ENCODE measurements at regions not wholly inside any gene's neighbourhood (a gene's known extent, or its start where the extent isn't known, plus 50 kb on each side); places are given as distances from the start of the nearest gene placed in this dataset.

- no peak for TF ChIP-seq HDAC2 (IDR thresholded peaks at IDR 0.05; ENCODE audit: borderline replicate concordance in 1 of 2, low read depth in 2 of 2, low read length in 2 of 2)
- TF ChIP-seq CEBPB (IDR thresholded peaks at IDR 0.05; ENCODE audit: low read depth, low read length), result no peak
- TF ChIP-seq TEAD4 (IDR thresholded peaks at IDR 0.05; ENCODE audit: low read depth, low read length), result no peak
- TF ChIP-seq NANOG (IDR thresholded peaks at IDR 0.05; ENCODE audit: insufficient read depth, low read depth, low read length, poor library complexity, severe bottlenecking), result no peak
- no peak for TF ChIP-seq SP4 (IDR thresholded peaks at IDR 0.05; ENCODE audit: low read length)
- no peak for TF ChIP-seq SP1 (IDR thresholded peaks at IDR 0.05; ENCODE audit: low read depth, low read length)
- no peak for TF ChIP-seq JUND (IDR thresholded peaks at IDR 0.05; ENCODE audit: low read length)
- TF ChIP-seq CHD2 (IDR thresholded peaks at IDR 0.05; ENCODE audit: low read length), result no peak
- no peak for TF ChIP-seq SUZ12 (IDR thresholded peaks at IDR 0.05; ENCODE audit: low read length)
- no peak for TF ChIP-seq POU5F1 (IDR thresholded peaks at IDR 0.05; ENCODE audit: low read depth, low read length)
- no peak for TF ChIP-seq HDAC6 (IDR thresholded peaks at IDR 0.05; ENCODE audit: low read depth, low read length)
- no peak for TF ChIP-seq TAF7 (optimal IDR thresholded peaks at IDR 0.05; ENCODE audit: borderline replicate concordance, low read depth, low read length)
- Histone ChIP-seq H2BK120ac (replicated peaks; ENCODE audit: low read depth, low read length) (no peak overlapping the region), H2AK5ac (ENCODE audit: low read depth, low read length) (no peak overlapping the region), H3K79me2 (ENCODE audit: control insufficient read depth in 1 of 2, insufficient read depth in 2 of 2, low read length in 2 of 2) (no peaks in the 10 kb centered on the region), H3K23me2 (ENCODE audit: low read depth, low read length) (no peaks in the 10 kb centered on the region), H3K14ac (ENCODE audit: insufficient read length) (no peak overlapping the region), H3K27me3 (replicated peaks in 1 of 4; ENCODE audit: control insufficient read depth in 3 of 4, extremely low read depth in 1 of 4, insufficient read depth in 3 of 4, low read length in 3 of 4) (no peaks in the 10 kb centered on the region), H3K27ac (ENCODE audit: low read depth, low read length) (no peak overlapping the region), H3K56ac (replicated peaks; ENCODE audit: insufficient read length, low read depth, low read length) (no peak overlapping the region), H2BK5ac (ENCODE audit: low read depth, low read length) (no peak overlapping the region), H2AFZ (ENCODE audit: low read length) (no peak overlapping the region), H4K20me1 (replicated peaks in 1 of 2; ENCODE audit: control insufficient read depth in 1 of 2, insufficient read depth in 2 of 2, low read length in 2 of 2) (no peaks in the 10 kb centered on the region), H2BK15ac (ENCODE audit: low read length) (no peak overlapping the region), H4K91ac (replicated peaks; ENCODE audit: insufficient read length, low read length) (no peak overlapping the region), H4K5ac (ENCODE audit: insufficient read length, low read depth, low read length) (no peak overlapping the region), H3K4me2 (ENCODE audit: insufficient read depth in 1 of 2, low read depth in 2 of 2, low read length in 2 of 2) (no peak overlapping the region), H3K23ac (ENCODE audit: insufficient read length) (no peak overlapping the region), H2BK12ac (ENCODE audit: low read depth, low read length) (no peak overlapping the region), H3K79me1 (ENCODE audit: low read depth, low read length) (no peaks in the 10 kb centered on the region), H3K9me3 (ENCODE audit: insufficient read depth in 2 of 2, low read depth in 1 of 2, low read length in 1 of 2) (peaks cover 0 to 11% of the 10 kb centered on the region in 2 experiments; a peak in 1 of 4 replicates), H3K9ac (replicated peaks in 1 of 4; ENCODE audit: extremely low read depth in 1 of 4, low read depth in 3 of 4, low read length in 3 of 4) (no peak overlapping the region), H3K4ac (replicated peaks; ENCODE audit: insufficient read length, low read depth, low read length) (no peak overlapping the region), H2BK20ac (ENCODE audit: low read length) (no peak overlapping the region), H3K4me1 (replicated peaks in 1 of 4; ENCODE audit: control insufficient read depth in 3 of 4, insufficient read depth in 4 of 4, low read length in 3 of 4) (no peaks in the 10 kb centered on the region), H3K36me3 (ENCODE audit: control insufficient read depth in 2 of 4, insufficient read depth in 4 of 4, low read length in 3 of 4) (no peaks in the 10 kb centered on the region), H4K8ac (ENCODE audit: extremely low read depth, insufficient read depth, low read length) (no peak overlapping the region), H3K18ac (ENCODE audit: extremely low read depth, low read length) (no peak overlapping the region), H3K4me3 (ENCODE audit: extremely low read depth in 1 of 4, insufficient read depth in 2 of 4, low read depth in 3 of 4, low read length in 4 of 4) (no peak overlapping the region)
- no peak for FAIRE-seq
- no peak for DNase-seq (ENCODE audit: low read depth in 1 of 2, low spot score in 2 of 2)
- POLR2A ChIA-PET (ENCODE audit: partially characterized antibody), result no interaction called here
- CTCF ChIA-PET (ENCODE audit: partially characterized antibody), result interaction anchor here (0.7 to 1.1 kb wide), 2 partner anchors 75 to 105 kb away, joined by 3 to 4 read pairs; no protein-coding TSS in a partner anchor
- 83% methylated on average over 1 of the region's 1 CpG; no CpG with 5 or more reads in 1 of the 2 experiments for WGBS, 2 experiments (ENCODE audit: extremely low coverage in 1 of 2, insufficient coverage in 1 of 2, insufficient read length in 1 of 2, insufficient replicate concordance in 2 of 2, low coverage in 1 of 2, low lambda C conversion rate in 2 of 2, missing lambda C conversion rate in 1 of 2)
Measured at GRCh38 chr1:56084246-56084645, 495.1 kb downstream of the PLPP3 start.
